HFFc6 (cell line): ENCODE measurements at regions not wholly inside any gene's neighbourhood (a gene's known extent, or its start where the extent isn't known, plus 50 kb on each side); places are given as distances from the start of the nearest gene placed in this dataset.

Experiments
- DNase-seq: peaks from one replicate; pipeline ENCODE4 v3.0.0-alpha.2; 2018
- H3K27ac Mint-ChIP-seq: 2 replicates; pipeline ENCODE4 v1.8.0; 2020; ENCODE audit warnings: mild to moderate bottlenecking, mixed read lengths
- H3K27me3 Mint-ChIP-seq: 2 replicates; pipeline ENCODE4 v1.8.0; 2021; ENCODE audit warnings: mild to moderate bottlenecking, moderate library complexity, mixed read lengths; ENCODE audit not compliant: insufficient read depth
- H3K36me3 Mint-ChIP-seq: 2 replicates; pipeline ENCODE4 v1.8.0; 2021; ENCODE audit warnings: low read depth, mixed read lengths
- H3K4me1 Mint-ChIP-seq: 2 replicates; pipeline ENCODE4 v1.8.0; 2020; ENCODE audit warnings: low read depth, mixed read lengths
- H3K4me3 Mint-ChIP-seq: 2 replicates; pipeline ENCODE4 v1.8.0; 2020; ENCODE audit warnings: mild to moderate bottlenecking, moderate library complexity, mixed read lengths
- H3K9me3 Mint-ChIP-seq: 2 replicates; pipeline ENCODE4 v1.8.0; 2020; ENCODE audit warnings: mild to moderate bottlenecking, mixed read lengths
- CTCF ChIP-seq: fragments of 200-600 bp; sonication (generic); IDR thresholded peaks from 2 replicates; pipeline ENCODE4 v1.5.0; 2021; ENCODE audit warnings: antibody characterized with exemption, mild to moderate bottlenecking

- peaks cover 39% of the 10 kb centered on the region for H3K4me1 Mint-ChIP-seq
- no peak overlapping the region for H3K4me3 Mint-ChIP-seq
- TF ChIP-seq CTCF: no peak
- 0 out of 2 replicates have a peak, but pooled peaks cover 4% of the 10 kb centered on the region for H3K36me3 Mint-ChIP-seq
- DNase-seq: no peak
- no peak overlapping the region for H3K27ac Mint-ChIP-seq
- H3K27me3 Mint-ChIP-seq: no peaks in the 10 kb centered on the region
- no peaks in the 10 kb centered on the region for H3K9me3 Mint-ChIP-seq
Measured at GRCh38 chr3:106431721-106432120, 562.9 kb upstream of the CBLB start.

GRCh38 chr3:106435899-106436453, 567.2 kb upstream of the CBLB start:
- Mint-ChIP-seq H3K27me3 (no peaks in the 10 kb centered on the region), H3K4me1 (peaks cover 5% of the 10 kb centered on the region), H3K4me3 (no peak overlapping the region), H3K27ac (no peak overlapping the region), H3K36me3 (no peaks in the 10 kb centered on the region), H3K9me3 (no peaks in the 10 kb centered on the region)
- TF ChIP-seq CTCF: no peak
- no peak for DNase-seq

GRCh38 chr3:106438887-106439286, 570.1 kb upstream of the CBLB start:
- no peak overlapping the region for H3K27ac Mint-ChIP-seq
- no peak overlapping the region for H3K4me3 Mint-ChIP-seq
- TF ChIP-seq CTCF: no peak
- no peak for DNase-seq
- H3K36me3 Mint-ChIP-seq: no peaks in the 10 kb centered on the region
- H3K4me1 Mint-ChIP-seq: no peaks in the 10 kb centered on the region; the same call in 1 of the 2 replicates
- no peaks in the 10 kb centered on the region for H3K27me3 Mint-ChIP-seq
- H3K9me3 Mint-ChIP-seq: no peaks in the 10 kb centered on the region

- Mint-ChIP-seq H3K4me3 (no peak overlapping the region), H3K27me3 (no peaks in the 10 kb centered on the region), H3K4me1 (no peaks in the 10 kb centered on the region; the same call in 1 of the 2 replicates), H3K9me3 (no peaks in the 10 kb centered on the region), H3K36me3 (no peaks in the 10 kb centered on the region), H3K27ac (no peak overlapping the region)
- DNase-seq: no peak
- no peak for TF ChIP-seq CTCF
Measured at GRCh38 chr3:106440672-106441071, 571.9 kb upstream of the CBLB start.

GRCh38 chr3:106446271-106446670, 577.5 kb upstream of the CBLB start:
- no peak for DNase-seq
- Mint-ChIP-seq H3K27me3 (no peaks in the 10 kb centered on the region), H3K9me3 (peaks cover 5% of the 10 kb centered on the region; the same call in 1 of the 2 replicates), H3K27ac (no peak overlapping the region), H3K4me1 (peaks cover 5% of the 10 kb centered on the region; the same call in 1 of the 2 replicates), H3K36me3 (peaks cover 7% of the 10 kb centered on the region; the same call in 1 of the 2 replicates), H3K4me3 (no peak overlapping the region)
- TF ChIP-seq CTCF: no peak
